Upper lobe of left lung (tissue), 4 donors: ENCODE measurements at regions not wholly inside any gene's neighbourhood (a gene's known extent, or its start where the extent isn't known, plus 50 kb on each side); places are given as distances from the start of the nearest gene placed in this dataset.

Experiments
- CTCF ChIP-seq, 6 experiments: fragments of 450-650 bp in 4 of 6; fragments of 200-600 bp in 2 of 6; sonication (generic) in 2 of 6; IDR thresholded peaks; one replicate each; pipeline ENCODE4 v1.5.1; 2016 to 2019; ENCODE audit warnings: antibody characterized with exemption in 6 of 6
- POLR2A ChIP-seq, 4 donors: fragments of 450-650 bp; IDR thresholded peaks; one replicate each; pipeline ENCODE4 v1.5.1; 2016 to 2017; ENCODE audit warnings: antibody characterized with exemption in 4 of 4, mild to moderate bottlenecking in 2 of 4
- POLR2AphosphoS5 ChIP-seq, 2 donors: sonication (generic); formaldehyde crosslinking; IDR thresholded peaks; one replicate each; pipeline ENCODE4 v1.5.1; 2017; ENCODE audit warnings: antibody characterized with exemption in 2 of 2

GRCh38 chr2:220815698-220816097 is 756.4 kb downstream of the EPHA4 start:
- TF ChIP-seq CTCF (IDR thresholded peaks at IDR 0.05) (no peak), POLR2A (IDR thresholded peaks at IDR 0.05) (no peak), POLR2AphosphoS5 (IDR thresholded peaks at IDR 0.05) (no peak)
